Epithelial cell of prostate (primary cell): ENCODE measurements at regions not wholly inside any gene's neighbourhood (a gene's known extent, or its start where the extent isn't known, plus 50 kb on each side); places are given as distances from the start of the nearest gene placed in this dataset.

Source experiments
- DNase-seq: peaks from one replicate; pipeline ENCODE4 v3.0.0-alpha.2; 2011; ENCODE audit warnings: low read depth, low spot score
- H3K27ac ChIP-seq: fragments of 450-650 bp; 2 replicates; pipeline ENCODE4 v1.5.1; 2017; ENCODE audit warnings: mild to moderate bottlenecking

DNA sequence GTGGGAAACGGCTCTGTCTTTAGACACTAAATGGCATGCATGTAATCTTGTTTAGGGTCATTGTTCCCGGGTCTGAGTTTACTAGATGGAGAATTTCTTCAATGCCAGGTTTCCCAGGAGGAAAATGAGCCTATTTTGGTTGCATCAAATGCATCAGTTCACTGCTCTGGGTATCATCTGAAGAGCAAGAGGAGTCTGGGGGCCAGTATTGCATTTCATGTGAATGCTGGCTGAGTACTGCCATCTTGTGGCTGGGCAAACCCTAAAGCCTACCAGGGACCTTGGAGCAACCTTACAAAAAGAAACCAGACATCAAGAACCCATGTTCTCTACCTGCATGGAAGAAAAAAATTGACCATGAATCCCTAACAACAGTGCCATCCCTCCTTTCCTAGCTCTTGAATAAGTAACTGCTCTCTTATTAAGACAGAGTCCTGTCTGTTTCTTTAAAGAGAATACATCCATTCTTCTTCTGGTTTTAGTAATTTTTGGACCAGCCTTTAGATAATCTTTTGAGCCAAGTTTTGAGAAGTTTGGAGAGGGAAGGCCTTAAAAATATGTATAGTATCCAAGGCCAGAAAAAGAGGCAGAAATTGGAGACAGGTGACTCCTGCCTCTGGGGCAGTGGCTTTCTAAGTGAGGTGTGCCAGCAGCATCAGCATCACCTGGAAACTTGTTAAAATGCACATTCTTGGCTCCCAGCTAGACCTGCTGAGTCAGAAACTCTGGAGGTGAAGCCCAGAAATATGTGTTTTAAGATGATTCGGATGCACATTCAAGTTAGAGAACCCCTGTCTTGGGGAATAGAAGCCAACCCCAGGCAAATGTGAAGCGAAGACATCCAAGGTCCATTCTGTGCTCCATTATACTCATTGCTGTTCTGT, 261.0 kb upstream of the CXCR4 start:
- DNase-seq: no peak
- H3K27ac ChIP-seq: no peak overlapping the region

DNA sequence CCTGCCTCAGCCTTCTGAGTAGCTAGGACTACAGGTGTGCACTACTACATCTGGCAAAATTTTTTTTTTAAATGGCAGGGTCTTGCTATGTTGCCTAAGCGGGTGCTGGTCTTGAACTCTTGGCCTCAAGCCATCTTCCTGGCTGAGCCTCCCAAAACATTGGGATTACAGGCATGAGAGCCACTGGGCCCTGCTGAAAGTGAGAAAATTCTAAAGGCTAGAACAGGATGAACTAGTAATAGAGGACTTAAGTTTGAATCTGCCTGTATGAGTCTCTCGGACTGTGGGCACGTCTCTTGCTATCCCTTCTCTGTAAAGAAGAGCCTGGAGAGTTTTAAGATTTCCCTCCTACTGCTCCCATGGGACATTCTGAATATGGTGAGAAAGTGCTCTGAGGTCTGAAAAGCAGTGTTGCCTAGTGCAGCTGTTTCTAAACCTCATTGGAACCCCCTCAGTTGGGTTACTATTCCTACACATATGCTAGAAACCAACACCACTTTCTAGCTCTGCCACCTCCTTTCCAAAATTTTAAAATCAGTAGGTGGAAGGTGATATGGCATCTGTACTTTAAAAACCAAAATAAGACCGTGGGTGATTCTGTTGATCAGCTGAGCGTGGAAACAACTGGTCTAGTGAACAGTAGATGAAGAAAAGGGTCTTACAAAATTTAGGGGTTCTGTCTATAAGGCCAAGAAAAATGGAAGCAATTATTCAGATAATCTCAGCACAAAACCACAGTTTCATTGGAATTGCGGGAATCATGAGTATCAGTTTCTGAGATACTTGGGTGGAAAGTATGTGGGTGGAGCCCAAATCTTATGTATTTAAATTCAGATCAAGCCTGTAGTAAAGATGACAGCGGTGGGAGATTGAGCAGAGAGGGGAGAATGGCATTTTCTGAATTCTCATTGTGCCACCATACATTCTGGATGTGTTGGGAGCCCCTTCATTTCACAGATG, 259.8 kb upstream of the CXCR4 start:
- no peak for DNase-seq
- H3K27ac ChIP-seq: no peak overlapping the region

DNA sequence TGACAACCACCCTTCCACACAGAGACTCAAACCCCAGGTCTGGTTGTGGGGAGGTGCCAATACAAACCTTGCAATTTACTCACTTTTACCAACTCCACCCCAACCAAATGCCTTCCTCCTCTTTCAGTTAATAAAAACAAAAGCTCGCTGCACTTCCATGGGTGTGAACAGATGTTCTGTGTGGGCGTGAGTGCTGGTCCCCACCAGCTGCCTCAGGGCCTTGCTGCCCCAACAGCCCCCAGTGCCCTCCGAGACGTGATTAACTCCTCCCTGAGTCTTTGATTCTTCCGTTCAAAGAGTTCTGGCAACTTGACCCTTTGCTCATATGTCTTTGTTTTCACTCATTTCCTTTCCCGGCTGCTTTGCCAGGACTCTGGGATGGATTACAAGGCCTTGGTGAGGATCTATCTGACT, 258.9 kb upstream of the CXCR4 start:
- no peak for DNase-seq
- H3K27ac ChIP-seq: no peak overlapping the region

DNA sequence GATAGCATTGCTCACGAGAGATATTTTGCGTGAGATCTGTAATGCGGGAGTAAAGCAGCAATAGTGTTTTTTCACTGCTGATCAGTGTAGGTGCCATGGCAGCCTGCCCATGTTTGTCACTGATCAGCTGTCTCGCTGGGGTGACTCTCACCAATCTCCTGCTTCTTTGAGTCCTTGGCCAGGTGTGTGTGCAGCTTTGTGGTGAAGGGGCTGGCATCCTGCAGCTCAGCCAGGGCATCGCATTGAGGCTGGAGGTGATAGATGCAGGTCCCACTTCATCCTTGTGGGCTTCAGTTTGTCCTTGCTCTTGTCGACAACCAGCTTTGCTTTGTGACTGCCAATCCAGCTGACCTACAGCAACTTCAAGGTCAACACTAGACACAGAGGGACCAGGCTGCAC, 258.3 kb upstream of the CXCR4 start:
- no peak overlapping the region for H3K27ac ChIP-seq
- no peak for DNase-seq

DNA sequence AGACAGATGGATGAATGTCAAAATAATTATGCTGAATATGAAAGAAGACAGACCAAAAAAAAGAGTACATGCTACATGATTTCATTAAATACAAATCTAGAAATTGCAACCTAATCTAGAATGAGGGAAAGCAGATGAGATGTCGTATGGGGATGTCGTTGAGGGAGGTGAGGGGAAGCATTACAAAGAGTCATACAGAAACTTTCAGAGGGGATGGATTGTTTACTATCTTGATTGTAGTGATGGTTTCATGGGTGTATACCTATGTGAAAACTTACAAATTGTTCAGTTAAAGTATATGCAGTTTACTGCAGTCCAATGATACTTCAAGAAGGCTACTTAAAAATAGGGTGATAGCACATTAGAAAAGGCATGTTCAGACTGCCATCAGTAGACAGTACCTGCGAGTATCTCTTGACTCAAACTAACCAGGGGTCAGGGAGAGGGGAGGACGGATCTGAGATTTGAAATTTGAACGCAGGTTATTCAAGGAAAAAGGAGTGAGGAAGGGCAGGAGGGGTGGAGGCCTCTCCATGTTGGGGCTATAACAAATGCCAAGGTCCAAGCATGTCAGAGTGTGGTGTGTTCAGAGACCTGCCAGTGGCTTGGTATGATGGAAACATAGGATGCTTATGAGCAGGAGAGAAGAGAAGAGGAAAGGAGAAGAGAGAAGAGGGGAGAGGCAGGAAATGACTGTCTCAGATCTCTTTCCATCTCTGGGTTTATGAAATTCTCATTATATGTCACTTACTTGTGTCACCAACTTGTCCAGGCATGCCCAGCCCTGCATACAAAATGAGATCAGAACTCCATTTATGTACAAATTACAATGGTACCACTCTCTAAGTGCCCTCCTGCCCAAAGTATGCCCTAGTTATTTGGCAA, 257.3 kb upstream of the CXCR4 start:
- no peak for DNase-seq
- peak overlapping the region; percentile 5 for H3K27ac ChIP-seq

DNA sequence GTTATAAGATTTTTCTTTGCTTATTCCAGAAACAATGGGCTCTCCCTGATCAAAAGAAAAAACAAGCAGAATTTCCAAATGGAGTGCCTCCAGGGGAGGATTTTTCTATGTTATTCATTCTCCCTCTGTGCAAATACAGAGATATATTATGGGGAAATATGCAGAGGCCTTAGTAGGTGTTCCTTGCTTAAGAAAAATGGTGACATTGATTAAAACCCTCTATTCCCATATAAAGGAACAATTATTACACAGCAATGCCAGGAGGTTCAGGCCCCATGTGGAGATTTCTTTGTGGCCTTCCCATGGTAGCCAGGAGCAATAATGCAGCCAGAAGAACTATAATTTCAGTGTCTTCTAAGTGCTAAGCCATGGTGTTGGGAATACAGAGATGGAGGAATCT, 255.9 kb upstream of the CXCR4 start:
- DNase-seq: no peak
- H3K27ac ChIP-seq: no peak overlapping the region

DNA sequence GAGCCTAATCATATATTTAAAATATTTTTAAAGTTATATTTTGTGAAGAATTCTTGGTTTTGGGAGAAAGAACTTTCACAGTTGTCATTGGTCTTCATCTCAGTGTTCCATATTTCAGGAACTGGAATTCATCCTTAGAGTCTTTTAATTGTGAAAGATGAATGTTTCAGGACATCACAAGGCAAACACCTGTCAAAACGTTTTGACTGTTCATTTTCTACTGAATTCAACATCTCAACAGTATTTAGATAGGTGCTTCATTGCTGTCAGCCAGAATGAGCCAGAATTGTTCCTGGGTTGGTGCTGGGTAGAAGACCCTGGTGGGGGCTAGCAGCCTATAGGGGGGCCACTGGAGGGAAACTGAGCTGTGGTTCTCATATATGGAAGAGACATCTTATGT, 255.1 kb upstream of the CXCR4 start:
- no peak for DNase-seq
- no peak overlapping the region for H3K27ac ChIP-seq

DNA sequence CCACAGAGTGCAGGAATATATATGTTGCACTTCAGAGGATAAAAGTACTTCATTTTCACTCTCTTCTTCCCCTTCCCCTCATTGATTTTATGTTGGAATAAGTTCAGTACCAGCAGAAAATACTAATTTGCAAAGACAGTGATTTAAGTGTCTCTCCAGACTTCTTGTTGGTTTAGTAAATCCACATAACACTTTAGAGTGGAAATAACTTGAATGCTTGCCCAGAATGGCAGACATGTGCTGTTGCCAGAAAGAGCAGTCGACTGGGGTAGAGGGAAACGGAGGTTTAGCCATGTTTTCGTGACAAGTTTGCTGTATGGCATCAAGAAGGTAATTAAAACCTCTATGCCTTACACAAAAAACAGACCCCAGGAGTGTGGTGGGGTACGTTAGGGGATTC, 246.0 kb upstream of the CXCR4 start:
- DNase-seq: no peak
- H3K27ac ChIP-seq: no peak overlapping the region

DNA sequence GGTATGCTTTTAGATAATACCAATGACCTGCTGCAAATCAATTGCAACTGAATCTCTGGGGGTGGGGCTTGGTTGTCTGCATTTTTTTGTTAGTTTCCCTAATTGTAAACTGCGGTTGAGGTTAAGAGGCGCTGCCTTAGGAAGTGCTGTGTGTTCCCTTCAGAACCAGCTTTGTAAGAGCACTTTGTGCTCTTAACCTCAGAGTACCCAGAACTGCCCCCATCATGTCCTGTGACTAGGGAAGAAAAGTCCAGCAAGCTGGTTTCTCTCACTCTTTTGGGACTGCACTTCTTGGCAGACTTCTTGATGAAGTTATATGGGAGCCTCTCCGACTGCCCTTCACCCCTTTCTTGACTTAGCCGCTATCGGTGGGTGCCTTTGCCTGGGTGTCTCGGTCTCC, 245.5 kb upstream of the CXCR4 start:
- DNase-seq: no peak
- no peak overlapping the region for H3K27ac ChIP-seq

DNA sequence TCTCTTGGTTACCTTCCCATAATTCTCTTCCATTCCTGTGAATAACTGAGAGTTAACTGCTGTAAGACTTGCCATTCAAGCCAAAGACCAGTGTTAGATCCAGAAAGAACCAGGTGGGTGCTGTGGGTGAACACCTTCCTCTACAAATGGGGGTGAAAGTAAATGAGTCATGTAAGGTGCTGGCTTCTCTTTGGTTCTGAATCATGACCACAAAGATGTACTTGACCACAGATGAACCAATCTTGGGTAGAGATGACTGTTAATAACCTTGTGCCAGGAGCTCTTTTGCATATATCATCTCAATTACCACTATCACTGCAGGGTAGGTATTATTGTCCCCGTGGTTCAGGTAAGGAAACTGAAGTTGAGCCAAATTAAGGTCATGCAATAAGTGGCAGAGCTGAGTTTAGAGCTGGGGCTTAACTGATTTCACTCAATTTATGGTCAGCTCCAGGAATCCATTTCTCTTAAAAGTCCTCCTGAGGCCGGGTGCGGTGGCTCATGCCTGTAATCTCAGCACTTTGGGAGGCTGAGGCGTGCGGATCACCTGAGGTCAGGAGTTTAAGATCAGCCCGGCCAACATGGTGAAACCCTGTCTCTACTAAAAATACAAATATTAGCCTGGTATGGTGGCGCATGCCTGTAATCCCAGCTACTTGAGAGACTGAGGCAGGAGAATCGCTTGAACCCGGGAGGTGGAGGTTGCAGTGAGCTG, 244.9 kb upstream of the CXCR4 start:
- no peak for DNase-seq

DNA sequence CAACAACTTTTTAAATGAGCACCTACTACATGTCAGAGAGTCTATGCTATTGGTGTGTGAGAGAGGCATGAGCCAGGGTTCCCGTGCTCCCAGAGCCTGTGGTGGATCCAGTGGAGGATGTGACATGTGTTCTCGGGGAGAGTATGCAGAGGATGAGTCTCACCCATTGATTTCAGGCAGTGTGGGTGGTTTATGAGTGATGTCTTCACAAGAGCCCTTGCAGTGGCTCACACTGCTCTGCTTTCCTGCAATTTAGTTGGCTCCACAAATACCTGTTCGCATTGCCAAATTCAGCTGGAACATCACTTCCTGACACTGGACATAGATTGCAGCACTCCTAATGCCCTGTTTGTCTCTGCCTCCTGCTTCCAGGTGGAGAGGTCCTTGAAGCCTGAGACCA, 243.6 kb upstream of the CXCR4 start:
- no peak for DNase-seq
- H3K27ac ChIP-seq: no peak overlapping the region

More for the DNA sequence above, 244.9 kb upstream of the CXCR4 start:
- no peak overlapping the region for H3K27ac ChIP-seq

DNA sequence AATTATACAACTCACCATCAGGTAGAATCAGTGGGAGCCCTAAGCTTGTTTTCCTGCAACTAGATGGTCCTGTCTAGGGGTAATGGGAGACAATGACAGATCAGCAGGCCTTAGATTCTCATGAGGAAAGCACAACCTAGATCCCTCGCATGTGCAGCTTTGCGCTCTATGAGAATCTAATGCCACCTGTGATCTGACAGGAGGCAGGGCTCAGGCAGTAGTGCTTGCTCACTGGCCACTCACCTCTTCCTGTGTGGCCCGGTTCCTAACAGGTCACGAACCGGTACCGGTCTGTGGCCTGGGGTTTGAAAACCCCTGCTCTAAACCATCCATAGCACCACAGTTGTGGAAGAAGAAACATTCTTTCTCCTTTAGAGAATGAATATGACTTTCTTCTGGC, 242.8 kb upstream of the CXCR4 start:
- no peak overlapping the region for H3K27ac ChIP-seq
- no peak for DNase-seq

DNA sequence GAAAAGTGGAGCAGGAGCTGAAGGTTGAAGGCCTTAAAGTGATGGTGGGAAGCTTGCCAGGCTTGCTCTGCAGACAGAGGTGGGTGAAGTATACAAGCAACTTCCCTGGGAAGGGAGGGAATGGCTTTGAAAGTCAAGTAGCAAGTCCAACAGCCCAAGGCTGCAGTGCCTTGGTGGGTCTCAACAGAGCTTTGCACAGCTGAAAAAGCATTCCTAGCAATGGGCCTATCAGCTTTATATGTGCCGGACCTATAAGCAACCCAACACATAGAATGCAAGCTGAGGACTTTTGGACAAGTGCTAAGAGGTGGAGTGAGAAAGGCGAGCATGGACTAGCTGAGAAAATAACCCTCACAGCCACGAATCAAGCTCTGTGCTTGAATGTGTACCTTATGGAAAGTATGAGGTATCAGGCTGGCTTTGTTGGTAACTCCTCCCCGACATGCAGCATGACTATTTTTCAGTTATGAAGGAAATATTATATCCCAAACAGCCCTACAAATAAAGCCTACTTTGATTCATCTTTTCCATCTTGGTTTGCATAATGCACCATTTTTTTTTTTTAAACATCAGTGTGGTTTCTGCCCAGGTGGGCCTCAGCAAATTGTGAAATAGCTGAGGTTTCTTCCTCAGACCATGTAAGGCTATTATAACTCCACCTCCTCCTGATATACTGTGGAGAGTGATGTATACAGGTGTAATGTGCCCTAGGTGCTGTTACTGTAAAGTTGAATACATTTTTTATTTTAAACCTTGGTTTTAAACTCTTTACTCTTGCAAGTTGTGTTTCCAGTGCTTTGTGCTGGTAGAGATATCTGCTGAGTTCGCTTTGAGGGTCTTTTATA, 241.4 kb upstream of the CXCR4 start:
- H3K27ac ChIP-seq: no peak overlapping the region
- DNase-seq: no peak

DNA sequence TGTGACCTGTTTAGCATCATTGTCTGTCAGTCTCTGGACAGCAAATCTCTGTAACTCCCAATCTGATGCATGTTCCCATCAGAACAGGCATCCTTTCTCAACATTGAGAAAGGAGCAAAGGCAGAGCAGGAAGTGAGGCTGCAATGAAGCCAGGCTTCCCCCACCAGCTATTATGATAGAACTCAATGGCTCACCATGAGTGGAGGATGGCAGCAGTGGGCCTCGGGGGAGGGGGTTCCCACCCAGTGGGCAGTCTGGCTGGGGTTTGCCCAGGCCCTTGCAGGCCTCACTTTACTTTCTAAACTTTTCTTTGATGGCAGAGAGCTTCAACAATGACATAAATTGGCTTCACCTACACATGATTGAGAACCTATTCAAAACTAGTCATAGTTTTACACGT, 240.6 kb upstream of the CXCR4 start:
- no peak for DNase-seq
- H3K27ac ChIP-seq: no peak overlapping the region

DNA sequence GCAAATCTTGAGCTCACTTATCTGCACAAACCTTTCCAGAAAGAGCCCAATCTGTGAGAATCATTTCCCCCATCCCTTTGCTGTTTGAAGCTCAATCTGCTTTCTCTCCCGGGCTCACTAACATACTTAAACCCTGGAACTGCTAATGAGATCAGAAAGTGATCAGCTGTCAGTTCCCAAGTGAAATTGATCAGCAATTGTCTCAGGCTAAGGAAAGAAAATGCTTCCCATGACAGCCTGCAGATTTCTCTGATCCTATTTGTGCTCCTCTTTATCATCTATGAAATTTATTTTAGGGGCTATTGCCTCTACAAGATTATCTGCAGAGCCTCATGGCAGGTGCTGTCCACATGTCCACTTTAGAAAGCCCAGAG, 239.0 kb upstream of the CXCR4 start:
- no peak overlapping the region for H3K27ac ChIP-seq
- no peak for DNase-seq

DNA sequence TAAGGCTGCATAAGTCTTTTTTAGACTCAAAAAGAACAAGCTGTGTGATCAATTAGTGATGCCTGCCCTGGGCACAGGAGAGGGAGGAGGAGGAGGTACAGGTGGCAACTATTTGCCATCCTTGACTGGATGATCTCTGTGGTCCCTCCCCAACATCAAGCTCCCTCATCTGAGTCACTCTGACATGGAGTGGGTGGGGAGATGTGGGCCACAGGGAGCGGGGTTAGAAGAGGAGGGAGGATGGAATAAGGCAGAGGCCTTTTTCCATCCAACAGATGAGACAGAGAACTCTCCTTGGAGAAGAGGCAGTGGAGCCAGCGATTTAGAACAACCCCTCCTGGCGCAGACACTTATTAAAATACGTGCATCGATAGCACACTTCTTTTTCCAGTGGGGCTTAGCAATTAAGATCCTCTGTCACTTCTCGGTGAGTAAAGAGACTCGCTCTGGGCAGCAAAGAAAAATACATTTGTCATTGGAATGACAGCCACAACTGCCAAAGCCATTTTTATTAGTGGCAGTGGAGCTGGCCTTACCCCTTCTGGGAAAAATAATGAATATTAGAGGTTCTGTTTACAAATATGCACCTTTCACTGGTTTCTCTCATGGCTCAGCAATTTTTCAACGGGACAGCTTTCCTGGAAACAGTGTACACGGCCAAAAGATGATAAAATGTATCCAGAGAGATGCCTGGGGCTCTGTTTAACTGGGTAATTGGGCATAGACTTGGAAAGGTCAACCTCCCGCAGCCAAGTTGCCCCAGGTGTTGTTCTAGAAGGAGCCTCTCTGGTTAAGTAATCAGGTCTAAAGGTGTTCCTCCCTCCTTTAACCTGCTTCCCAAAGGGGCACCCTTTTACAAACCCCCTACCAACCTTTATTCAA, 238.4 kb upstream of the CXCR4 start:
- no peak for DNase-seq
- no peak overlapping the region for H3K27ac ChIP-seq

DNA sequence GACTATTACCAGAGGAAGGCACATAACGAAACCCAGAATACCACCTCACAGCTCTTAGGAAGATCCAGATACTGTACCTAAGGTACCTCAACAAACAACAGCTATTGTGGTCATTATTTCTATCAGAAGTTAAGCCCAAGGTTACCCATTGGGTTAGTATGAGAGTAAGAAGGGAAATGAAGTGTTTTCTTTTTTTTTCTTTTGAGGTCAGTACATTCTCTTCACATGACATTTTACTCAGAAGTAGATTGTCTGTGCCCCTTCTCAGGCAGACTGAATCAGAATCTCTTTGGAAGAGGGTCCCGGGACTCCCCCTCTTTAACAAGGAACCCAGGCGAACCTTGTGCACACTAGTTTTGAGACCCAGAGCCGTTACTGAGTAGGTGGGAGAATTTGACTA, 233.7 kb upstream of the CXCR4 start:
- no peak overlapping the region for H3K27ac ChIP-seq
- no peak for DNase-seq

DNA sequence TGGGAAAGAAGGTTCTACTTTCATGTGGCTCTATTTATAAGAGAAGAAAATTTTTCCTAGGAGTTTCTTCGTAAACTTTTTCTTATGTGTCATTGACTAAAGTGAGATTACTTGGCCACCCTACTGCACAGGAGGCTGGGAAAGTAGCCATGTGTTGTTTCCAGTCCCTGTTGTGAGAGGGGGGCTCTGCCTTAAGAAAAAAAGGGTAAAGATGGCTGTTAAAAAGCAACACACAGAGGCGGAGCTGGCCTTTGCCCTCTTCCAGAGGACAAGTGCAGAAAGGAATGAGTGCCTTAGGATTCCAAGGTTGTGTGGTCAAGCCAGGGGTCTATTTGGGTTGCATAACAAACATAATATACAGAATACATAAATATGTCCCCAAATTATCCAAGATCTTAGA, 230.0 kb upstream of the CXCR4 start:
- no peak overlapping the region for H3K27ac ChIP-seq
- no peak for DNase-seq
